ENCODE measurements at regions not wholly inside any gene's neighbourhood (a gene's known extent, or its start where the extent isn't known, plus 50 kb on each side); places are given as distances from the start of the nearest gene placed in this dataset.

- no peak for TF ChIP-seq CTCF (IDR thresholded peaks at IDR 0.05; ENCODE audit: low read depth, low read length, poor library complexity, severe bottlenecking)
- no peak for TF ChIP-seq EZH2phosphoT487 (IDR thresholded peaks at IDR 0.05; ENCODE audit: borderline replicate concordance, low read length)
Measured at GRCh38 chr5:87079219-87079618, 188.5 kb upstream of the RASA1 start.
